GM18505 (cell line): ENCODE measurements at regions not wholly inside any gene's neighbourhood (a gene's known extent, or its start where the extent isn't known, plus 50 kb on each side); places are given as distances from the start of the nearest gene placed in this dataset.
"Not testable (repeated sequence)": the region's sequence is repeated elsewhere in the genome, so short reads cannot be mapped to it uniquely, and the experiment has no call there.

Experiments used
- ATAC-seq: cut with Tn5 transposase; IDR thresholded peaks from one replicate; pipeline ENCODE4 v1.9.1; 2021; ENCODE audit not compliant: unreplicated experiment
- POLR2A ChIP-seq: IDR thresholded peaks from 4 replicates; pipeline ENCODE4 v1.6.1; 2011; ENCODE audit warnings: borderline replicate concordance; ENCODE audit not compliant: insufficient read depth, insufficient read length; ENCODE audit errors: extremely low read depth

DNA sequence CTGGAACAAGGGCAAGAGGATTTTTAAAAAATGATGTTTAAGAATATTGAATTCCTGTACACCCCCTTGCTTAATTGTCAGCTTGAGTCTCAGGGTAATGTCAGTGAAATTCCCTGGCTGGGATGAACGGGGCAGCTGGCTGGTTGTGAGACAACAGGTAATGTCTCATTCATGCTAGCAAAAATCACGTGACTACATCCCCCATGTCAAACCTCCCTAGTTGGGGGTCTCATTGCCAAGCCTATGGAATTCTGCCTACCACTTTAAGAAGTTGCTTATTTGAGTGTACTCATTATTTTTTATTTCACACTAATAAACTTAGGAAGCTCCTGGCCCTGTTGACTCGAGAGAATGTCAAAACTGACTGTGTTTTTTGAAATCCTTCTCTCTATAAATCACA is 218.3 kb downstream of the ICOS start:
- no peak for TF ChIP-seq POLR2A

GRCh38 chr2:204156456-204156855 is 219.9 kb downstream of the ICOS start:
- ATAC-seq: no peak
- TF ChIP-seq POLR2A: no peak

More for the DNA sequence above, 218.3 kb downstream of the ICOS start:
- no peak for ATAC-seq

- TF ChIP-seq POLR2A: no peak
- no peak for ATAC-seq
Measured at GRCh38 chr2:204157684-204158083, 221.1 kb downstream of the ICOS start.

DNA sequence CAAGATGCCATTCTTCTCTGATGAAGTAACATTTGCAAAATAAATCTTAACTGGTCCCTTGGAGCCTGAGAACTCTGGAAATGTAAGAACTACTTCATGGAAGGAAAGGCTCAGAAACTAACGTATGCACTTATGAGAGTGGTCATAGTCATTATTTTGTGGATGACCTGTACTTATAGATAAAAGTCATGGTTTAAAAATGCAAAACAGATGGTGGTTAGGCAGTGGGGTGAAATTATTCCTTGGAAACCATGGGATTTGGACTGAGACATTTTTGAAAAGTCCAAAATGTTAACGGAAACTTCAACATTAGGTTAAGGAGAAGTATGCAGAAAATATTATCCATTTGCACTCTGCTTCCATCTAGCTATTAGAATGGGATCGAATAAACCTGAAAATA is 223.0 kb downstream of the ICOS start:
- no peak for ATAC-seq
- TF ChIP-seq POLR2A: no peak

GRCh38 chr2:204160989-204161388 is 224.4 kb downstream of the ICOS start:
- TF ChIP-seq POLR2A: no peak
- ATAC-seq: no peak

- no peak for ATAC-seq
Measured at GRCh38 chr2:204161886-204162285, 225.3 kb downstream of the ICOS start.

GRCh38 chr2:204166961-204167360 is 230.4 kb downstream of the ICOS start:
- no peak for ATAC-seq
- no peak for TF ChIP-seq POLR2A

More at GRCh38 chr2:204161886-204162285, 225.3 kb downstream of the ICOS start:
- no peak for TF ChIP-seq POLR2A

DNA sequence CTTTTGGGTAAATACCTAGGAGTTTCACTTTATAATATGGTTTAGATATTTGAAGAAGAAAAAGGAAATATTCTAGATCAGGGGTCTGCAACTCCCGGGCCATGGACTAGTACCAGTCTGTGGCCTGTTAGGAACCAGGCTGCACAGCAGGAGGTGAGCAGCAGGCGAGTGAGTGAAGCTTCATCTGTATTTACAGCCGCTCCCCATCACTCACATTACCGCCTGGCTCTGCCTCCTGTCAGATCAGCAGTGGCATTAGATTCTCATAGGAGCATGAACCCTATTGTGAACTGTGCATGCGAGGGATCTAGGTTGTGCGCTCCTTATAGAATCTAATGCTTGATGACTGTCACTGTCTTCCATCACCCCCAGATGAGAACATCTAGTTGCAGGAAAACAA is 231.1 kb downstream of the ICOS start:
- ATAC-seq: not testable (repeated sequence)

DNA sequence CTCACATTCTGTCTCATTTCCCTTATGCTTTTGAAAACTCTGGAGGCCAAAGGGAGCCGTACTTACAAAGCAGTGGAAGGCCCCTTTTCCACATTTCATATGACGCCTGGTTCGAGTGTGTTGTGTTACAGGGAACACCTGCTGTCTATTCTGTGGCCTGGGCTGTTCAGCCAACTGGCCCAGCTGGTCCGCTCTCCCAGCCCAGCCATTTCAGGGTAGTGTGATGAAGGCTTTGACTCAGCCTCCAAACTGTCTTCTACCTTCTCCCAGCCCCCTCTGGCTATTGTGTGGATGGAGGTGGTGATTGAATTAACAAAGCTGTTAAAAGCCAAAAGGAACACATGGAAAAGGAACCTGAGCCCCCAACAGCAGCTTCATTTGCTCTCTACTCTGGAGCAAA is 233.8 kb downstream of the ICOS start:
- no peak for TF ChIP-seq POLR2A
- no peak for ATAC-seq

- TF ChIP-seq POLR2A: no peak
- ATAC-seq: no peak
Measured at GRCh38 chr2:204171432-204172144, 235.0 kb downstream of the ICOS start.

GRCh38 chr2:204172145-204172600 is 235.6 kb downstream of the ICOS start:
- no peak for ATAC-seq
- no peak for TF ChIP-seq POLR2A

- ATAC-seq: no peak
- no peak for TF ChIP-seq POLR2A
Measured at GRCh38 chr2:204174034-204174433, 237.5 kb downstream of the ICOS start.

DNA sequence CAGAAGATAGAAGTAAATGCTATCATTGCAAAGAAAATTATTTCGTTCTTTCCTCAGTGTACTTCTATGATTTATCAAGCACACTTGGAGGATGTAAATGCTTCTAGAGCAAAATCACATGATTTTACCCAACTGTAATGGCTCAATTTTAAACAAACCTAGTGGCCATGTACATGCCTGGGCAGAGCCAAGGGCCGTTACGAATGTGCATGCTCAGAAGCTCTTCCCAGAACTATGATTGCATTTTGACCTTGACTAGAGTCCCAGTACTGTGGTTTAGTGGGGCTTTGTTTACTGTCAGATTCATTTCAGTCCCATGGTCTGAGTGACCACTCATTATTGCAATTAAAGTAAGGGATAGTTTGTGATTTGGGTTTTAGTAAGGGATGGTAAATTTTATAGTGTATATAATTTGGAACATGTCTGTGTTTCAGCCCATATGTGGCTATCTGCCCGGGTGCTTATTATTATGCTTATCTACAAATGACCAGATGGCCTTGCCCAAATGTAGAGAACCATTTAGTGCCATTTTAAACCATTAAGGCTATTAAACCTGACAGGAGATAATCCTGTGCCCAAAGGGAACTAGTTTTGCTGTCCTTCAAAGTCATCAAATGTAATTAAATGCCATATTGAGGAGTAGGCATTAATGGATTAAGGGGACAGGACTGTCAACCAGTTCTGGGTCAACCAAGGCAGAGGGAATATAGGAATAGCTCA is 239.1 kb downstream of the ICOS start:
- ATAC-seq: no peak
- TF ChIP-seq POLR2A: no peak

DNA sequence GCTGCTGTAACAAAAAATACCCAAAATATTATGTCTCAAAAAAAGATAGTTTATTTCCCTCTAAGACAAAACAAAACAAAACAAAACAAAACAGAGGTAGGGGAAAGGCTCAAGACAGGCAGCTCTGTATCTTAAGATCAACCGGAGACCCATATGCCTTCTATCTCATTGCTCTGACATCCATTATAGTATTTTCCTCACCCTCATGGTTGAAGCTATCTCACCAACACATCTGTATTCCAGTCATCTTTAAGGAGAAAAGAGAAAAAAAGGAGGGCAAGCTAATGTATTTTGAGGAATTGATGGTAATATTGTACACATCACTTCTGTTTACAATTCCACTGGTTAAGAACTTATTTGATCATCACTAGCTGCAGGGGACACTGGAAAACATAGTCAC is 239.7 kb downstream of the ICOS start:
- ATAC-seq: no peak
- no peak for TF ChIP-seq POLR2A
